ENCODE measurements at regions not wholly inside any gene's neighbourhood (a gene's known extent, or its start where the extent isn't known, plus 50 kb on each side); places are given as distances from the start of the nearest gene placed in this dataset.

GRCh38 chr15:96960711-96961480 lies 630.4 kb downstream of the NR2F2 start:
- no peak for TF ChIP-seq CTCF (conservative IDR thresholded peaks at IDR 0.05; ENCODE audit: low read depth, low read length)
- H3K4me3 ChIP-seq (ENCODE audit: low read depth, low read length) = no peak overlapping the region
- DNase-seq (ENCODE audit: low read depth) = no peak

- no peak for DNase-seq (ENCODE audit: low read depth)
- H3K4me3 ChIP-seq (ENCODE audit: low read depth, low read length) = no peak overlapping the region
- TF ChIP-seq CTCF (conservative IDR thresholded peaks at IDR 0.05; ENCODE audit: low read depth, low read length) = no peak
These were observed 636.1 kb downstream of the NR2F2 start for GRCh38 chr15:96966554-96966953.

- TF ChIP-seq CTCF (conservative IDR thresholded peaks at IDR 0.05; ENCODE audit: low read depth, low read length) = no peak
These were observed 639.5 kb downstream of the NR2F2 start for GRCh38 chr15:96969732-96970710.

GRCh38 chr15:96972201-96972600 lies 641.7 kb downstream of the NR2F2 start:
- H3K4me3 ChIP-seq (ENCODE audit: low read depth, low read length) = no peak overlapping the region
- DNase-seq (ENCODE audit: low read depth) = no peak
- no peak for TF ChIP-seq CTCF (conservative IDR thresholded peaks at IDR 0.05; ENCODE audit: low read depth, low read length)

More at GRCh38 chr15:96969732-96970710, 639.5 kb downstream of the NR2F2 start:
- H3K4me3 ChIP-seq (ENCODE audit: low read depth, low read length) = no peak overlapping the region
- DNase-seq (ENCODE audit: low read depth) = no peak

GRCh38 chr15:96974761-96975160 lies 644.3 kb downstream of the NR2F2 start:
- no peak overlapping the region for H3K4me3 ChIP-seq (ENCODE audit: low read depth, low read length)
- TF ChIP-seq CTCF (conservative IDR thresholded peaks at IDR 0.05; ENCODE audit: low read depth, low read length) = no peak
- DNase-seq (ENCODE audit: low read depth) = no peak

- H3K4me3 ChIP-seq (ENCODE audit: low read depth, low read length) = no peak overlapping the region
- no peak for DNase-seq (ENCODE audit: low read depth)
- no peak for TF ChIP-seq CTCF (conservative IDR thresholded peaks at IDR 0.05; ENCODE audit: low read depth, low read length)
These were observed 647.4 kb downstream of the NR2F2 start for GRCh38 chr15:96977886-96978285.
